ENCODE measurements at regions not wholly inside any gene's neighbourhood (a gene's known extent, or its start where the extent isn't known, plus 50 kb on each side); places are given as distances from the start of the nearest gene placed in this dataset.

GRCh38 chr4:135605076-135605475, 1403.5 kb upstream of the PABPC4L start:
- no peak for DNase-seq (ENCODE audit: low read depth in 4 of 4, low spot score in 3 of 4)

GRCh38 chr4:135604531-135604930, 1402.9 kb upstream of the PABPC4L start:
- no peak for DNase-seq (ENCODE audit: low read depth in 4 of 4, low spot score in 3 of 4)

- no peak for DNase-seq (ENCODE audit: low read depth in 4 of 4, low spot score in 3 of 4)
Observed at GRCh38 chr4:135601351-135601750, 1399.8 kb upstream of the PABPC4L start.

GRCh38 chr4:135598151-135598550, 1396.6 kb upstream of the PABPC4L start:
- DNase-seq (ENCODE audit: low read depth in 4 of 4, low spot score in 3 of 4), result no peak

- no peak for DNase-seq (ENCODE audit: low read depth in 4 of 4, low spot score in 3 of 4)
Observed at GRCh38 chr4:135594521-135594920, 1392.9 kb upstream of the PABPC4L start.

GRCh38 chr4:135575041-135575440, 1373.5 kb upstream of the PABPC4L start:
- no peak for DNase-seq (ENCODE audit: low read depth in 4 of 4, low spot score in 3 of 4)

- no peak for DNase-seq (ENCODE audit: low read depth in 4 of 4, low spot score in 3 of 4)
Observed at GRCh38 chr4:135573251-135573650, 1371.7 kb upstream of the PABPC4L start.

- DNase-seq (ENCODE audit: low read depth in 4 of 4, low spot score in 3 of 4), result no peak
Observed at GRCh38 chr4:135564090-135564489, 1362.5 kb upstream of the PABPC4L start.

- no peak for DNase-seq (ENCODE audit: low read depth in 4 of 4, low spot score in 3 of 4)
Observed at GRCh38 chr4:135553213-135553612, 1351.6 kb upstream of the PABPC4L start.

GRCh38 chr4:135552131-135552530, 1350.5 kb upstream of the PABPC4L start:
- no peak for DNase-seq (ENCODE audit: low read depth in 4 of 4, low spot score in 3 of 4)

GRCh38 chr4:135548711-135549110, 1347.1 kb upstream of the PABPC4L start:
- no peak for DNase-seq (ENCODE audit: low read depth in 4 of 4, low spot score in 3 of 4)

GRCh38 chr4:135545616-135546317, 1344.2 kb upstream of the PABPC4L start:
- DNase-seq (ENCODE audit: low read depth in 4 of 4, low spot score in 3 of 4), result no peak

- DNase-seq (ENCODE audit: low read depth in 4 of 4, low spot score in 3 of 4), result no peak
Observed at GRCh38 chr4:135538698-135539097, 1337.1 kb upstream of the PABPC4L start.

- DNase-seq (ENCODE audit: low read depth in 4 of 4, low spot score in 3 of 4), result no peak
Observed at GRCh38 chr4:135533053-135533452, 1331.5 kb upstream of the PABPC4L start.

GRCh38 chr4:135532132-135532531, 1330.5 kb upstream of the PABPC4L start:
- DNase-seq (ENCODE audit: low read depth in 4 of 4, low spot score in 3 of 4), result no peak

GRCh38 chr4:135515295-135515694, 1313.7 kb upstream of the PABPC4L start:
- no peak for DNase-seq (ENCODE audit: low read depth in 4 of 4, low spot score in 3 of 4)

GRCh38 chr4:135510582-135510981, 1309.0 kb upstream of the PABPC4L start:
- no peak for DNase-seq (ENCODE audit: low read depth in 4 of 4, low spot score in 3 of 4)

- DNase-seq (ENCODE audit: low read depth in 4 of 4, low spot score in 3 of 4), result no peak
Observed at GRCh38 chr4:135508006-135508714, 1306.6 kb upstream of the PABPC4L start.

GRCh38 chr4:135497563-135498152, 1296.1 kb upstream of the PABPC4L start:
- no peak for DNase-seq (ENCODE audit: low read depth in 4 of 4, low spot score in 3 of 4)

GRCh38 chr4:135492439-135492838, 1290.8 kb upstream of the PABPC4L start:
- DNase-seq (ENCODE audit: low read depth in 4 of 4, low spot score in 3 of 4), result no peak

- DNase-seq (ENCODE audit: low read depth in 4 of 4, low spot score in 3 of 4), result no peak
Observed at GRCh38 chr4:135485371-135485770, 1283.8 kb upstream of the PABPC4L start.

- DNase-seq (ENCODE audit: low read depth in 4 of 4, low spot score in 3 of 4), result no peak
Observed at GRCh38 chr4:135476272-135476671, 1274.7 kb upstream of the PABPC4L start.

Measured in right renal pelvis (tissue), 4 donors.